ENCODE measurements at regions not wholly inside any gene's neighbourhood (a gene's known extent, or its start where the extent isn't known, plus 50 kb on each side); places are given as distances from the start of the nearest gene placed in this dataset.

GRCh38 chr5:116361979-116362577 is 212.5 kb downstream of the SEMA6A start:
- no peak for DNase-seq (ENCODE audit: low read depth)

DNA sequence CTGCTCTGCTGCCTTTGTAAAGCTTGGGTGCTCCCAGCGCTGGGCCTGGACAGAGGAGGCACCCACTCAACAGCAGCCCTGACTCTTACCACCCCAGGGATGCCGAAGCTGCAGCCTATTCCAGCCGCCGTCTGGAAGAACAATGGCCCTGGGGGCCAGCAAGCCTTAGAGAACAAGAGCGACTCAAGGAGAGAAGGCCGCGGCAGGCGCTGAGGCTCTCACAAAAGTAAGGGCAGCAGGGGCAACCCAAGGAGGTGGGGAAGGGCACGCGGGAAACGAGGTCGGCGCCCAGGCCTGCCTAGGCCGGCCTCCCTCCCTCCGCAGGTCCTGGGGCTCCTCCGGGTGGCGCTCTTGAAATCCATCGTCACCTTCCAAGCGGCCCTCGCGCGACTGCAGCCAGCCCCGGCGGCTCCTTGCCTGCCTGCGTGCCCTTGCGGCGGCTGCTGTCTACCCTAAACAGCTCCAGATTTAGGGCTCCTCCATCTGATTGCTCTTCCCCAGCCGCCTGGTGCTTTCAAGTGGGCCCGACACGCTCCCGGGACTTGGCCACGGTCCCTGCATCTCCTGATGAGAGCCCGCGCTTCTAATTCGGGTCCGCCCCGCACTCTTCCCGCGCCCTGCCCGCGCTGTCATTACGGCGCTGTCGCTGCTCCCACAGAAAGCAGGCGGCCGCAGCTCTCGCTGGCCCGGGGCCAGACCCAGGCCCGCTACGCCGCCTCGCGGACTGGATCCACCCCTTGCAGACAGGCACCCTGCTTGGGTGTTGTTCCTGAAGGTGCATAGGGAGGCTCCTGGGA is 213.3 kb downstream of the SEMA6A start:
- no peak for DNase-seq (ENCODE audit: low read depth)

- no peak for DNase-seq (ENCODE audit: low read depth)
Observed at GRCh38 chr5:116360008-116360853, 214.4 kb downstream of the SEMA6A start.

DNA sequence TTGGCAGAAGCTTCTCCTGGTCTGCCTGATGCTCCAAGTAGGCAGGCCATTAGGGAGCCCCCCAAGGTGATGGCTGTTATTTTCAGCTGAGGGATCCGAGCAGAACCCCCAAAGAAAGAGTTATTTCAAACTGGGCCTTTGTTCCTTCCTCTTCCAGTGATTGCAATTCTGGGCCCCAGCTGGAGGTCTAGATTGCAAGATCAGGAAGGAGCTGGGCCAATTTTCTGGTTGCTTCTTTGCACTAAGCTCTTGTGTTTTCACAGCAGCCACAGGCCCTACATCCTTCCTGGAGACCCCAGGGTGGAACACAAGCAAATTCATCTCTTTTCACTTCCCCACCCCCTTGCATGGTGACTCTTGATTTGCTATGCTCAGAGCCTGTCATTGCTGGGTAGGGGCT is 215.0 kb downstream of the SEMA6A start:
- no peak for DNase-seq (ENCODE audit: low read depth)

DNA sequence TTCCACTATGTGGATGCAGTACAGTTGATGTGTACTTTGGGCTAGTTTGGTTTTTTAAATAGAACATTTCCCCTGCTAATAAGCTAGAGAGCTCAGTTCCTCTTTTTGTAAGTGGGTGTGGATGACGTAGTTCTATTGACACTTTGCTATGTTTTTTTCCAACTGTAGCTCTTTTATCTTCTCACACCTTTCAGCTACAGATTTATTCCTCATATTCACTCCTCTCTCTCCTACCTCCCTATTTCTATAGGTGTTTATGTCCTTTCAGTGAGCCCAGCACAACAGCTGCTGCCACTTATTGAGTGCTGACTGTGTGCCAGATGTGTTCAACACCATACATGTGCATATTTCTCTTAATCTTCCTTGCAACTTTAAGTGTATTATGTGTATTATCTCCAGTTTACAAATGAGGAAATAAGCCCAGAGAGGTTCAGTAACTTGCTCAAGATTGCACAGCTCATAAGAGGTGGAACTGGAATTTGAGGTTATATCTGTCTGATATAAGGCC is 215.7 kb downstream of the SEMA6A start:
- DNase-seq (ENCODE audit: low read depth) = no peak

GRCh38 chr5:116358015-116358523 is 216.6 kb downstream of the SEMA6A start:
- no peak for DNase-seq (ENCODE audit: low read depth)

DNA sequence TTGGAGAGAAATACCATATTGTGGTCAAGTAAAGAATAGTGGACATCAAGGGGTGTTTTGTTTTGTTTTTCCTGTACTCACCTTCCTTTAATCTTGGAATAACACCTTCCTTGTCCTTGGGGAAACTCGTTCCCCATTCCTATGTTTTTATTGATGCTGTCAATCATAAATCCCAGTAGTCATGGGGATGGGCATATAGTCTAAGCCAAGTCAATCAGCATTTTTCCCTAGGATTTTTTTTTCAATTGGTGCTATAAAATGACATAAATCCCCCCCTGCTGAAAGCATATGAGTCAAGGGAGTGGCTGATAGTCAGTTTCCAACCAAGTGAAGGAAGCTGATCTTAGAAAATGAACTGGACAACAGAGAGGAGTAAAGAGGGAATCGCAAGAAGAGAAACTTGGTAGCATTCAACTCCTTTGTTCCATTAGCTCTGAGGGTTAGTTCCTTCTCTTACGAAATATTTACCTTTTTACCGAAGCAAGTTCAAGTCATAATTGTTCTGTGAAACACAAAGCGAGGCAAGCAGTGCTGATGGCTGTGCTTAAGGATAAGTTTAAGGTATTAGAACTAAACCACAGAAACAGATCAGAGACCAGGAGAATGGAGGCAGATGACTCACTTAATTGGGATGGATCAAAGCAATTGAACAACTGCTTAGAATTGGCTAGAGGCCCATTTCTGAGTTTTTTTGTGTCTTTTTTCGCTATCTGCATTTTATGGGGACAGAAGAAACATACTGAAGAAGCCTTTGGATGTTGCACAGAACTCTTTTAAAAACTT is 218.6 kb downstream of the SEMA6A start:
- DNase-seq (ENCODE audit: low read depth) = no peak

DNA sequence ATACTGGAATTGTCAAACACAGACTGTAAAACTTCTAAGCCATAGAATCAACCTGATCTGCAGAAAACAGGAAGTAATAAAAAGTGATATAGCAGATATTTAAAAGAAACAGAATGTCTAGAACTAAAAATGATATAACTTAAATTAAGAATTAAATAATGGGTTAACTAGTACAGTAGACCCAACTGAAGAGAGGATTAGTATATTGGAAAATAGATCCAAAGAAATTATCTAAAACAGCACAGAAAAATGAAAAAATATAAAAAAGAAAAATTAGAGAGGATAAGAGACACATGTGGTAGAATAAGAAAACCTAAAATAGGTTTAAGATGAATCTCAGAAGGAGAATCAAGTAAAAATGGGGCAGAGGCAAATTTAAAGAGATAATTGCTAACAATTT is 219.9 kb downstream of the SEMA6A start:
- DNase-seq (ENCODE audit: low read depth) = no peak

- DNase-seq (ENCODE audit: low read depth) = no peak
Observed at GRCh38 chr5:116347657-116348056, 227.0 kb downstream of the SEMA6A start.

DNA sequence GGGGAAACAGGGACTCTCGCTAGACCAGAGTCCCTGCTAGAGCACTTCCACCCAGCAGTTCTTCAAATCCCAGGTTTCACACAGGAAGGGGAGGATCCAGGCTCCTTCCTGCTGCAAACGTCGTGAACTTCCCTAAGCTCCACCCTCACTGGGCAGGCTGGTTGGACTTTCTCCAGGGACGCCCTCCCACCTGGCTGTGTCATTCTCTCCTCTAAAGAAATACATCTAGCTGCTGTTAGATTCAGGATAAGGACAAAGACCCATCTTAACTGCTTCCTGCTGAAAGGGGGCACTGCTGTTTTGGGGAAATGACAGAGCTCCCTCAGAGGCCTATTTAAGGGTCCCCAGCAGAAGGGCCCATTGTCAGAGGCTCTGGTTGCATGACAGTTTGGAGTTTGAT is 230.7 kb downstream of the SEMA6A start:
- DNase-seq (ENCODE audit: low read depth) = no peak
